ENCODE measurements at regions not wholly inside any gene's neighbourhood (a gene's known extent, or its start where the extent isn't known, plus 50 kb on each side); places are given as distances from the start of the nearest gene placed in this dataset.

GRCh38 chr1:103180660-103181059, 72.3 kb upstream of the COL11A1 start (continued):
- TF ChIP-seq, protein P1, sequence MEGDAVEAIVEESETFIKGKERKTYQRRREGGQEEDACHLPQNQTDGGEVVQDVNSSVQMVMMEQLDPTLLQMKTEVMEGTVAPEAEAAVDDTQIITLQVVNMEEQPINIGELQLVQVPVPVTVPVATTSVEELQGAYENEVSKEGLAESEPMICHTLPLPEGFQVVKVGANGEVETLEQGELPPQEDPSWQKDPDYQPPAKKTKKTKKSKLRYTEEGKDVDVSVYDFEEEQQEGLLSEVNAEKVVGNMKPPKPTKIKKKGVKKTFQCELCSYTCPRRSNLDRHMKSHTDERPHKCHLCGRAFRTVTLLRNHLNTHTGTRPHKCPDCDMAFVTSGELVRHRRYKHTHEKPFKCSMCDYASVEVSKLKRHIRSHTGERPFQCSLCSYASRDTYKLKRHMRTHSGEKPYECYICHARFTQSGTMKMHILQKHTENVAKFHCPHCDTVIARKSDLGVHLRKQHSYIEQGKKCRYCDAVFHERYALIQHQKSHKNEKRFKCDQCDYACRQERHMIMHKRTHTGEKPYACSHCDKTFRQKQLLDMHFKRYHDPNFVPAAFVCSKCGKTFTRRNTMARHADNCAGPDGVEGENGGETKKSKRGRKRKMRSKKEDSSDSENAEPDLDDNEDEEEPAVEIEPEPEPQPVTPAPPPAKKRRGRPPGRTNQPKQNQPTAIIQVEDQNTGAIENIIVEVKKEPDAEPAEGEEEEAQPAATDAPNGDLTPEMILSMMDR (IDR thresholded peaks at IDR 0.05 in 2 of 3, conservative IDR thresholded peaks at IDR 0.05 in 1 of 3; ENCODE audit: borderline replicate concordance in 1 of 3, insufficient read depth in 1 of 3, low read depth in 2 of 3, low read length in 2 of 3) = no peak

DNA sequence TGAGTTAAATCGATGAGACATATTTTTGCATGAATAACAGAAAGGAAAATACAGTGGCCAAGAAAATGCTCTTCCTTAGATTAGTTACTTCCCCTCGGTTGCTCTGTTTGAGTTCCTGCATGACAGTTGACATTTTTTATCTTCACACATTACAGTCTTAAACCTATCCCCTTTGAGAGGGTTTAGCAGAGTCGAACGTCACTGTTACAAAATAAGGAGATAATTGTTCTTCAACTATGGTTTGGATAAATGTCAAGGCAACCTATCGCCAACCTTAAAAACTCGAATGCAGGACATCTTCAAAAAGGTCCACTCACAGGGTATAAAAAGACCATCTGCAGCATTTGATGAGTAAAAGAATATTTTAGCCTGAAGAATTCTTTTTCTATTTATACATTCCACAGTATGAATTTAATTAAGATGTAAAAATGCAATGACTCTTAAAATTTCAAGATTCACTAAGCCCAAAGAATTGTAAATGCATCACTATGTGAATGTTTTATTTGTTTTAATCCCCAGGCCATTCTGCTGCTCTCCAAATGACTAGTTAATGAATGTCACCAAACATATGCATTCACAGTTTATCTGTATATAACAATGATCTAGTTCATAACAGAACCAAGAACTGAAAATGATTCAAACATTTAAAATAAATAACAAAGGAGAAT, 68.9 kb upstream of the COL11A1 start:
- intact Hi-C loops (cut with micrococcal nuclease) = no loop called here
- Histone ChIP-seq H3K27ac (ENCODE audit: low read depth, low read length) (no peak overlapping the region), H3K9me2 (ENCODE audit: insufficient read depth) (no peaks in the 10 kb centered on the region), H3K9me3 (ENCODE audit: control insufficient read depth in 1 of 2, insufficient read depth in 1 of 2, low read depth in 1 of 2, low read length in 2 of 2) (no peaks in the 10 kb centered on the region), H3K79me2 (ENCODE audit: insufficient read depth, low read length) (no peaks in the 10 kb centered on the region), H3K4me3 (replicated peaks in 1 of 2; ENCODE audit: low read depth in 1 of 2, low read length in 2 of 2) (no peak overlapping the region), H3K36me3 (ENCODE audit: control insufficient read depth in 1 of 2, insufficient read depth in 2 of 2, low read length in 2 of 2) (no peaks in the 10 kb centered on the region), H3K9ac (ENCODE audit: low read length) (no peak overlapping the region), H3K27me3 (ENCODE audit: insufficient read depth, low read length) (no peaks in the 10 kb centered on the region), H4K20me1 (ENCODE audit: insufficient read depth) (no peaks in the 10 kb centered on the region; the same call in 1 of the 2 replicates), H2AFZ (ENCODE audit: low read depth, low read length, poor library complexity, severe bottlenecking) (no peak overlapping the region), H3K4me2 (ENCODE audit: low read length) (no peak overlapping the region), H3K4me1 (ENCODE audit: control insufficient read depth in 1 of 2, insufficient read depth in 2 of 2, low read length in 2 of 2) (no peaks in the 10 kb centered on the region)
- ChIA-PET CTCF (no interaction called here), POLR2A (no interaction called here), RAD21 (ENCODE audit: low non-redundant PET in 1 of 2, low total read pairs in 2 of 2, uncharacterized antibody in 2 of 2, unreplicated experiment in 2 of 2) (no interaction called here)
- BruUV-seq (replicated peaks) = no TSS peak
- ATAC-seq (no peak), DNase-seq (ENCODE audit: low read depth, low spot score) (no peak)
- no peak for TF ChIP-seq JUND (IDR thresholded peaks at IDR 0.05)
- TF ChIP-seq FOSL1 (IDR thresholded peaks at IDR 0.05; ENCODE audit: low read depth) = no peak
- no peak for TF ChIP-seq CEBPB (IDR thresholded peaks at IDR 0.05; ENCODE audit: low read depth)
- no peak for TF ChIP-seq POLR2A (IDR thresholded peaks at IDR 0.05; ENCODE audit: borderline replicate concordance, extremely low read depth, insufficient read depth, insufficient read length)
- no peak for TF ChIP-seq ZBTB33 (IDR thresholded peaks at IDR 0.05; ENCODE audit: extremely low read depth, insufficient replicate concordance, low read length)
- TF ChIP-seq ZNF274 (IDR thresholded peaks at IDR 0.05; ENCODE audit: low read depth, low read length) = no peak

Measured in HCT116 (cell line).